HCT116 (cell line): ENCODE measurements at regions not wholly inside any gene's neighbourhood (a gene's known extent, or its start where the extent isn't known, plus 50 kb on each side); places are given as distances from the start of the nearest gene placed in this dataset.

Experiments used
- ATAC-seq: fragments of 200-7000 bp; cut with Tn5 transposase; 2 replicates; pipeline ENCODE4 v1.9.1; 2020; ENCODE audit warnings: mild to moderate bottlenecking, moderate library complexity
- BruUV-seq: library from RNA; stranded (reverse); fragments of 400-500 nt; replicated peaks from 2 replicates; lab custom pipeline; 2021; lab: Mats Ljungman, UMichigan
- CTCF ChIA-PET: fragments of 300-600 bp; sonication (Branson Sonifier 250); formaldehyde crosslinking; loops from one replicate; lab custom pipeline; 2021; ENCODE audit warnings: antibody characterized with exemption; lab: Charles Lee
- POLR2A ChIA-PET: fragments of 300-600, 350-600 bp; sonication (Branson Sonifier 250); formaldehyde crosslinking; loops from one replicate; lab custom pipeline; 2021; ENCODE audit warnings: antibody characterized with exemption; lab: Charles Lee
- RAD21 ChIA-PET, 2 experiments: fragments of 300-600 bp; sonication (Branson Sonifier 250); formaldehyde crosslinking; loops; one replicate each; lab custom pipeline; 2023; ENCODE audit warnings: low total read pairs in 2 of 2; ENCODE audit not compliant: uncharacterized antibody in 2 of 2, unreplicated experiment in 2 of 2, low non-redundant PET in 1 of 2; lab: Charles Lee
- DNase-seq: peaks from one replicate; pipeline ENCODE4 v3.0.0-alpha.2; 2010; ENCODE audit warnings: low read depth, low spot score
- H2AFZ ChIP-seq: fragments of 200-600 bp; shearing (Covaris generic), sonication (generic); 2 replicates; pipeline ENCODE4 v1.6.1; 2017; ENCODE audit warnings: low read depth, mixed run types, mixed read lengths, antibody characterized with exemption, low read length; ENCODE audit not compliant: poor library complexity, severe bottlenecking
- H3K27ac ChIP-seq: 2 replicates; pipeline ENCODE4 v1.5.1; 2012; ENCODE audit warnings: low read depth, low read length
- H3K27me3 ChIP-seq: fragments of 200-600 bp; sonication (generic); 2 replicates; pipeline ENCODE4 v1.6.1; 2016; ENCODE audit warnings: mixed run types, low read length, mixed read lengths; ENCODE audit not compliant: insufficient read depth
- H3K36me3 ChIP-seq, 2 experiments: fragments of 200-500 bp in 1 of 2; fragments of 200-600 bp in 1 of 2; sonication (Bioruptor generic) in 1 of 2; sonication (generic) in 1 of 2; 2 replicates each; pipeline versions ENCODE4 v1.5.1 to v1.6.1; 2014 to 2016; ENCODE audit warnings: low read length in 2 of 2, inconsistent platforms in 1 of 2, mixed read lengths in 1 of 2, mixed run types in 1 of 2; ENCODE audit not compliant: insufficient read depth in 2 of 2, control insufficient read depth in 1 of 2
- H3K4me1 ChIP-seq, 2 experiments: fragments of 200-600 bp in 1 of 2; sonication (generic) in 1 of 2; 2 replicates each; pipeline versions ENCODE4 v1.5.1 to v1.6.1; 2012 to 2017; ENCODE audit warnings: low read length in 2 of 2, inconsistent platforms in 1 of 2, mild to moderate bottlenecking in 1 of 2, mixed read lengths in 1 of 2, mixed run types in 1 of 2, moderate library complexity in 1 of 2; ENCODE audit not compliant: insufficient read depth in 2 of 2, control insufficient read depth in 1 of 2
- H3K4me2 ChIP-seq: fragments of 200-600 bp; sonication (generic); 2 replicates; pipeline ENCODE4 v1.6.1; 2017; ENCODE audit warnings: mixed run types, low read length, mixed read lengths
- H3K4me3 ChIP-seq, 2 experiments: fragments of 200-600 bp in 1 of 2; sonication (generic) in 1 of 2; replicated peaks in 1 of 2; 2 replicates each; pipeline ENCODE4 v1.5.1; 2011 to 2016; ENCODE audit warnings: low read length in 2 of 2, control low read depth in 1 of 2, low read depth in 1 of 2, mild to moderate bottlenecking in 1 of 2, mixed read lengths in 1 of 2, mixed run types in 1 of 2
- H3K79me2 ChIP-seq: fragments of 200-600 bp; sonication (generic); 2 replicates; pipeline ENCODE4 v1.6.1; 2017; ENCODE audit warnings: mild to moderate bottlenecking, mixed run types, low read length, moderate library complexity, mixed read lengths; ENCODE audit not compliant: insufficient read depth
- H3K9ac ChIP-seq: fragments of 200-600 bp; sonication (generic); 2 replicates; pipeline ENCODE4 v1.6.1; 2016; ENCODE audit warnings: low read length, mixed read lengths
- H3K9me2 ChIP-seq: fragments of 200-600 bp; sonication (generic), shearing (Covaris generic); 2 replicates; pipeline ENCODE4 v1.6.1; 2017; ENCODE audit warnings: mixed run types, mild to moderate bottlenecking, moderate library complexity; ENCODE audit not compliant: insufficient read depth
- H3K9me3 ChIP-seq, 2 experiments: fragments of 200-500 bp in 1 of 2; fragments of 200-600 bp in 1 of 2; sonication (Bioruptor generic) in 1 of 2; sonication (generic) in 1 of 2; 2 replicates each; pipeline ENCODE4 v1.6.1; 2014 to 2017; ENCODE audit warnings: low read length in 2 of 2, mixed read lengths in 2 of 2, inconsistent platforms in 1 of 2, low read depth in 1 of 2, mild to moderate bottlenecking in 1 of 2, mixed run types in 1 of 2, moderate library complexity in 1 of 2; ENCODE audit not compliant: control insufficient read depth in 1 of 2, insufficient read depth in 1 of 2
- H4K20me1 ChIP-seq: fragments of 200-600 bp; sonication (generic), shearing (Covaris generic); 2 replicates; pipeline ENCODE4 v1.6.1; 2017; ENCODE audit warnings: mixed run types, mild to moderate bottlenecking, moderate library complexity; ENCODE audit not compliant: insufficient read depth
- EGR1 ChIP-seq: IDR thresholded peaks from 2 replicates; pipeline ENCODE4 v1.6.1; 2012; ENCODE audit warnings: low read depth
- EZH2 ChIP-seq: fragments of 200-600 bp; sonication (generic); IDR thresholded peaks from 2 replicates; pipeline ENCODE4 v1.6.1; 2017; ENCODE audit warnings: antibody characterized with exemption, mixed run types
- EZH2phosphoT487 ChIP-seq: fragments of 200-600 bp; IDR thresholded peaks from 2 replicates; pipeline ENCODE4 v1.6.1; 2018; ENCODE audit warnings: antibody characterized with exemption, borderline replicate concordance
- FOSL1 ChIP-seq: IDR thresholded peaks from 2 replicates; pipeline ENCODE4 v1.6.1; 2012; ENCODE audit warnings: low read depth
- JUND ChIP-seq: IDR thresholded peaks from 2 replicates; pipeline ENCODE4 v1.6.1; 2012
- POLR2A ChIP-seq: IDR thresholded peaks from 2 replicates; pipeline ENCODE4 v1.7.0; 2011; ENCODE audit warnings: borderline replicate concordance; ENCODE audit not compliant: insufficient read depth, insufficient read length; ENCODE audit errors: extremely low read depth
- POLR2AphosphoS5 ChIP-seq: IDR thresholded peaks from 2 replicates; pipeline ENCODE4 v1.6.1; 2011; ENCODE audit warnings: mild to moderate bottlenecking, low read depth, low read length, moderate library complexity
- RAD21 ChIP-seq: IDR thresholded peaks from 2 replicates; pipeline ENCODE4 v1.6.1; 2012; ENCODE audit warnings: low read depth, mild to moderate bottlenecking
- SIN3A ChIP-seq: IDR thresholded peaks from 2 replicates; pipeline ENCODE4 v1.6.1; 2012; ENCODE audit warnings: low read depth
- SP1 ChIP-seq: IDR thresholded peaks from 2 replicates; pipeline ENCODE4 v1.6.1; 2012; ENCODE audit warnings: low read depth
- SRF ChIP-seq: IDR thresholded peaks from 2 replicates; pipeline ENCODE4 v1.6.1; 2012; ENCODE audit warnings: low read depth
- TCF7L2 ChIP-seq: IDR thresholded peaks from 2 replicates; pipeline ENCODE4 v1.7.0; 2011; ENCODE audit warnings: borderline replicate concordance, inconsistent platforms; ENCODE audit not compliant: insufficient read depth, insufficient read length; ENCODE audit errors: extremely low read depth
- YY1 ChIP-seq: IDR thresholded peaks from 2 replicates; pipeline ENCODE4 v1.6.1; 2011; ENCODE audit warnings: low read length, low read depth, moderate library complexity, mild to moderate bottlenecking; ENCODE audit not compliant: insufficient replicate concordance; ENCODE audit errors: extremely low read depth
- ZFX ChIP-seq: fragments of 450-650 bp; IDR thresholded peaks from 2 replicates; pipeline ENCODE4 v1.6.1; 2017
- ZNF274 ChIP-seq: fragments of 200-500 bp; sonication (Bioruptor generic); IDR thresholded peaks from 2 replicates; pipeline ENCODE4 v1.6.1; 2014; ENCODE audit warnings: mild to moderate bottlenecking, low read depth, low read length, inconsistent platforms
- intact Hi-C: fragments of 100-400 bp; cut with micrococcal nuclease; formaldehyde crosslinking; loops from 2 replicates; pipeline ENCODE4 v1.10.0; 2022
- TF ChIP-seq, protein P1 (sequence below): IDR thresholded peaks from 2 replicates; pipeline ENCODE4 v1.6.1; 2012
- TF ChIP-seq, protein P2 (sequence below): IDR thresholded peaks from 2 replicates; pipeline ENCODE4 v1.6.1; 2012
- TF ChIP-seq, protein P3 (sequence below): IDR thresholded peaks from 2 replicates; pipeline ENCODE4 v1.6.1; 2011; ENCODE audit warnings: mild to moderate bottlenecking, low read length, moderate library complexity; ENCODE audit not compliant: insufficient replicate concordance; ENCODE audit errors: extremely low read depth
- TF ChIP-seq, protein P4 (sequence below): IDR thresholded peaks from 2 replicates; pipeline ENCODE4 v1.6.1; 2012; ENCODE audit warnings: low read depth

DNA sequence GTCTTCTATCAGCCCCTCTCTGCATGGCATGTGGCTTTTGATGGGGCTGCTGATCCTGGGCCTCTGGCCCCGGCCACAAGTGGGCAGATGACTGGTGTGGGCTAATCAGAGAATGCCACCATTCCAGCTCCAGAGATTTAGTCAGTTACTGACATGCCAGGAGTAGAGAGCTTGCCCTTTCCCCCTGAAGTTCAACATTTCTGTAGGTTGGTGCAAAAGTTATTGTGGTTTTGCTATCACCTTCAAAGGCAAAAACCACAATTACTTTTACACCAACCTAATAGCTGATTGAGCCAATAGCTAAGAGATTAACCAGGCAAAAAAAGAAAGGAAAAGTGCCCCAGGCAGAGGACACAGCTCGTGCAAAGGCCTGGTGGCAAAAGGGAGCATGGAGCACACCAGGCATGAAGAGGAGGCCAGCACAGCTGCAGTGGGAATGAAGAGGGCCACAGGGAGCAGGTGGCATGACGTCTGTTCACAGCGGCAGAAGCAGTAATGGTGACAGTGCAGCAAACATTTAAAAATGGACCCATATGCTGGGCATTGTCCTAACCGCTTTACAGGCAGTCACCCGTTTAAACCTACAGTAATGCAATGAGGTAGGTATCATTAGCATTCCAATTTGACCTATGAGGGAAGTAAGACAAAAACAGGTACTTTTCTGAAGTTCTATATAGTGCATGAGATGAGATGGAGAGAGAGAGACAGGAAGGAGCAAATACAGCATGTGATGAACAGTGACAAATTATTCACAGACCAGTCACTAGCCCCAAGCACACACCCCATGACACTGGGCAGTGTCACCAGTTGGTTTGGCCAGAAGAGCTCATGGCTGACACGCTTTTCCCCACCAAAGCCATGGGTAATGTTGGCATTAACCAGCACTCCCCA is 373.0 kb upstream of the PROK2 start:
- BruUV-seq, result no TSS peak
- POLR2A ChIA-PET, result no interaction called here
- intact Hi-C loops, result no loop called here
- H3K4me2 ChIP-seq, result no peak overlapping the region
- ATAC-seq, result no peak
- no peaks in the 10 kb centered on the region for H3K36me3 ChIP-seq
- CTCF ChIA-PET, result no interaction called here
- H3K9ac ChIP-seq, result no peak overlapping the region
- H3K27ac ChIP-seq, result no peak overlapping the region
- no peaks in the 10 kb centered on the region for H3K9me3 ChIP-seq
- RAD21 ChIA-PET, result no interaction called here
- no peaks in the 10 kb centered on the region for H4K20me1 ChIP-seq
- peaks cover 0 to 16% of the 10 kb centered on the region in 2 experiments; a peak in 2 of 4 replicates for H3K4me1 ChIP-seq
- H2AFZ ChIP-seq, result no peak overlapping the region
- H3K79me2 ChIP-seq, result no peaks in the 10 kb centered on the region
- DNase-seq, result no peak
- H3K9me2 ChIP-seq, result no peaks in the 10 kb centered on the region
- H3K4me3 ChIP-seq, result no peak overlapping the region
- no peaks in the 10 kb centered on the region for H3K27me3 ChIP-seq
- TF ChIP-seq, protein P1, sequence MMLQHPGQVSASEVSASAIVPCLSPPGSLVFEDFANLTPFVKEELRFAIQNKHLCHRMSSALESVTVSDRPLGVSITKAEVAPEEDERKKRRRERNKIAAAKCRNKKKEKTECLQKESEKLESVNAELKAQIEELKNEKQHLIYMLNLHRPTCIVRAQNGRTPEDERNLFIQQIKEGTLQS, result no peak
- TF ChIP-seq SRF (no peak), RAD21 (no peak), ZFX (no peak), YY1 (no peak), TCF7L2 (no peak), JUND (no peak), EGR1 (no peak), FOSL1 (no peak), EZH2phosphoT487 (no peak), SIN3A (no peak), POLR2A (no peak), POLR2AphosphoS5 (no peak), ZNF274 (no peak), SP1 (no peak), EZH2 (no peak)
- TF ChIP-seq, protein P2, sequence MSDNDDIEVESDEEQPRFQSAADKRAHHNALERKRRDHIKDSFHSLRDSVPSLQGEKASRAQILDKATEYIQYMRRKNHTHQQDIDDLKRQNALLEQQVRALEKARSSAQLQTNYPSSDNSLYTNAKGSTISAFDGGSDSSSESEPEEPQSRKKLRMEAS, result no peak
- TF ChIP-seq, protein P3, sequence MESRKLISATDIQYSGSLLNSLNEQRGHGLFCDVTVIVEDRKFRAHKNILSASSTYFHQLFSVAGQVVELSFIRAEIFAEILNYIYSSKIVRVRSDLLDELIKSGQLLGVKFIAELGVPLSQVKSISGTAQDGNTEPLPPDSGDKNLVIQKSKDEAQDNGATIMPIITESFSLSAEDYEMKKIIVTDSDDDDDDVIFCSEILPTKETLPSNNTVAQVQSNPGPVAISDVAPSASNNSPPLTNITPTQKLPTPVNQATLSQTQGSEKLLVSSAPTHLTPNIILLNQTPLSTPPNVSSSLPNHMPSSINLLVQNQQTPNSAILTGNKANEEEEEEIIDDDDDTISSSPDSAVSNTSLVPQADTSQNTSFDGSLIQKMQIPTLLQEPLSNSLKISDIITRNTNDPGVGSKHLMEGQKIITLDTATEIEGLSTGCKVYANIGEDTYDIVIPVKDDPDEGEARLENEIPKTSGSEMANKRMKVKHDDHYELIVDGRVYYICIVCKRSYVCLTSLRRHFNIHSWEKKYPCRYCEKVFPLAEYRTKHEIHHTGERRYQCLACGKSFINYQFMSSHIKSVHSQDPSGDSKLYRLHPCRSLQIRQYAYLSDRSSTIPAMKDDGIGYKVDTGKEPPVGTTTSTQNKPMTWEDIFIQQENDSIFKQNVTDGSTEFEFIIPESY, result no peak
- TF ChIP-seq, protein P4, sequence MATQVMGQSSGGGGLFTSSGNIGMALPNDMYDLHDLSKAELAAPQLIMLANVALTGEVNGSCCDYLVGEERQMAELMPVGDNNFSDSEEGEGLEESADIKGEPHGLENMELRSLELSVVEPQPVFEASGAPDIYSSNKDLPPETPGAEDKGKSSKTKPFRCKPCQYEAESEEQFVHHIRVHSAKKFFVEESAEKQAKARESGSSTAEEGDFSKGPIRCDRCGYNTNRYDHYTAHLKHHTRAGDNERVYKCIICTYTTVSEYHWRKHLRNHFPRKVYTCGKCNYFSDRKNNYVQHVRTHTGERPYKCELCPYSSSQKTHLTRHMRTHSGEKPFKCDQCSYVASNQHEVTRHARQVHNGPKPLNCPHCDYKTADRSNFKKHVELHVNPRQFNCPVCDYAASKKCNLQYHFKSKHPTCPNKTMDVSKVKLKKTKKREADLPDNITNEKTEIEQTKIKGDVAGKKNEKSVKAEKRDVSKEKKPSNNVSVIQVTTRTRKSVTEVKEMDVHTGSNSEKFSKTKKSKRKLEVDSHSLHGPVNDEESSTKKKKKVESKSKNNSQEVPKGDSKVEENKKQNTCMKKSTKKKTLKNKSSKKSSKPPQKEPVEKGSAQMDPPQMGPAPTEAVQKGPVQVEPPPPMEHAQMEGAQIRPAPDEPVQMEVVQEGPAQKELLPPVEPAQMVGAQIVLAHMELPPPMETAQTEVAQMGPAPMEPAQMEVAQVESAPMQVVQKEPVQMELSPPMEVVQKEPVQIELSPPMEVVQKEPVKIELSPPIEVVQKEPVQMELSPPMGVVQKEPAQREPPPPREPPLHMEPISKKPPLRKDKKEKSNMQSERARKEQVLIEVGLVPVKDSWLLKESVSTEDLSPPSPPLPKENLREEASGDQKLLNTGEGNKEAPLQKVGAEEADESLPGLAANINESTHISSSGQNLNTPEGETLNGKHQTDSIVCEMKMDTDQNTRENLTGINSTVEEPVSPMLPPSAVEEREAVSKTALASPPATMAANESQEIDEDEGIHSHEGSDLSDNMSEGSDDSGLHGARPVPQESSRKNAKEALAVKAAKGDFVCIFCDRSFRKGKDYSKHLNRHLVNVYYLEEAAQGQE, result no peak
